Adrenal gland (tissue), 9 donors: ENCODE measurements at regions not wholly inside any gene's neighbourhood (a gene's known extent, or its start where the extent isn't known, plus 50 kb on each side); places are given as distances from the start of the nearest gene placed in this dataset.

Source experiments
- DNase-seq, 7 donors: peaks; one replicate each; pipeline ENCODE4 v3.0.0-alpha.2; 2019 to 2020
- H3K27ac ChIP-seq, 5 donors: fragments of 200-600 bp; sonication (generic) in 4 of 5; 1 replicate in 3 of 5; 2 replicates in 2 of 5; pipeline versions ENCODE4 v1.5.1 to v1.8.0; 2016 to 2020; ENCODE audit warnings: mild to moderate bottlenecking in 1 of 5
- H3K27me3 ChIP-seq: fragments of 200-600 bp; 2 replicates; pipeline ENCODE4 v1.8.0; 2021
- H3K36me3 ChIP-seq, 2 donors: fragments of 200-600 bp; replicated peaks in 1 of 2; 1 replicate in 1 of 2; 2 replicates in 1 of 2; pipeline versions ENCODE4 v1.5.1 to v1.8.0; 2018 to 2022
- H3K4me1 ChIP-seq, 2 donors: fragments of 200-600 bp; replicated peaks in 1 of 2; 1 replicate in 1 of 2; 2 replicates in 1 of 2; pipeline versions ENCODE4 v1.5.1 to v1.8.0; 2018 to 2021
- H3K4me3 ChIP-seq, 4 donors: fragments of 200-600 bp; sonication (generic) in 3 of 4; one replicate each; pipeline ENCODE4 v1.5.1; 2016 to 2018
- H3K9me3 ChIP-seq, 3 donors: fragments of 200-600 bp; sonication (generic) in 1 of 3; replicated peaks in 1 of 3; 1 replicate in 2 of 3; 2 replicates in 1 of 3; pipeline versions ENCODE4 v1.5.1 to v1.8.0; 2016 to 2021
- CTCF ChIP-seq, 6 experiments: fragments of 450-650 bp in 4 of 6; fragments of 200-600 bp in 2 of 6; sonication (generic) in 1 of 6; IDR thresholded peaks; 1 replicate in 5 of 6; 2 replicates in 1 of 6; pipeline versions ENCODE4 v1.5.1 to v1.8.0; 2016 to 2021; ENCODE audit warnings: antibody characterized with exemption in 6 of 6, mild to moderate bottlenecking in 2 of 6, moderate library complexity in 1 of 6
- POLR2A ChIP-seq, 2 donors: fragments of 450-650 bp; IDR thresholded peaks; one replicate each; pipeline ENCODE4 v1.6.1; 2017; ENCODE audit warnings: antibody characterized with exemption in 2 of 2, mild to moderate bottlenecking in 2 of 2, moderate library complexity in 1 of 2
- WGBS, 4 donors: extraction: QIAGEN DNeasy Blood & Tissue Kit in 2 of 4; methylation state at CpG; one replicate each; pipeline versions ENCODE4 v1.1.5 to v1.1.7; 2013 to 2017; 5-methylcytosine and 5-hydroxymethylcytosine counted together
- intact Hi-C, 2 donors: fragments of 100-400 bp; cut with DNase I; formaldehyde crosslinking; loops; one replicate each; pipeline versions ENCODE4 v1.14.1 to v1.15.0; 2022 to 2023
- donor health status: healthy with polysubstance abuse.
- donor health status: Bipolar disorder and iron deficiency.
- donor health status: DM: yes; HTN: yes; CAD: no.
- donor health status: DM: no; HTN: no; CAD: no.
- donor health status: DM: no; HTN: no; CAD: no.

GRCh38 chr10:129388435-129388834 lies 78.6 kb upstream of the MGMT start:
- intact Hi-C loops = no loop called here
- no peak for DNase-seq
- no peak overlapping the region for H3K4me3 ChIP-seq
- H3K36me3 ChIP-seq = no peaks in the 10 kb centered on the region
- no peaks in the 10 kb centered on the region for H3K4me1 ChIP-seq
- peaks cover 5% of the 10 kb centered on the region for H3K27me3 ChIP-seq
- no peak overlapping the region for H3K27ac ChIP-seq
- H3K9me3 ChIP-seq = no peaks in the 10 kb centered on the region
- TF ChIP-seq POLR2A (IDR thresholded peaks at IDR 0.05) (no peak), CTCF (IDR thresholded peaks at IDR 0.05) (no peak)
- WGBS, 4 donors = 79 to 93% (median 85%) methylated on average over 7 of the region's 7 CpGs

- Histone ChIP-seq H3K27ac (no peak overlapping the region), H3K4me1 (no peaks in the 10 kb centered on the region), H3K27me3 (peaks cover 10% of the 10 kb centered on the region), H3K36me3 (no peaks in the 10 kb centered on the region), H3K9me3 (no peaks in the 10 kb centered on the region), H3K4me3 (no peak overlapping the region)
- TF ChIP-seq CTCF (IDR thresholded peaks at IDR 0.05) = no peak
- no peak for TF ChIP-seq POLR2A (IDR thresholded peaks at IDR 0.05)
- no peak for DNase-seq
- intact Hi-C loops = no loop called here
- 70 to 89% (median 77%) methylated on average over 6 of the region's 6 CpGs for WGBS, 4 donors
Measured at GRCh38 chr10:129389194-129389593, 77.8 kb upstream of the MGMT start.

GRCh38 chr10:129390147-129390546 lies 76.9 kb upstream of the MGMT start:
- Histone ChIP-seq H3K9me3 (no peaks in the 10 kb centered on the region), H3K4me3 (no peak overlapping the region), H3K4me1 (no peaks in the 10 kb centered on the region), H3K27ac (no peak overlapping the region), H3K36me3 (no peaks in the 10 kb centered on the region), H3K27me3 (peaks cover 10% of the 10 kb centered on the region)
- TF ChIP-seq POLR2A (IDR thresholded peaks at IDR 0.05) = no peak
- TF ChIP-seq CTCF (IDR thresholded peaks at IDR 0.05) = no peak
- intact Hi-C loops = no loop called here
- WGBS, 4 donors = 87 to 91% (median 90%) methylated on average over 1 of the region's 1 CpG
- DNase-seq = no peak

GRCh38 chr10:129390726-129391125 lies 76.3 kb upstream of the MGMT start:
- no peaks in the 10 kb centered on the region for H3K36me3 ChIP-seq
- H3K27ac ChIP-seq = no peak overlapping the region
- intact Hi-C loops = no loop called here
- TF ChIP-seq POLR2A (IDR thresholded peaks at IDR 0.05) (no peak), CTCF (IDR thresholded peaks at IDR 0.05) (no peak)
- no peaks in the 10 kb centered on the region for H3K9me3 ChIP-seq
- peaks cover 10% of the 10 kb centered on the region for H3K27me3 ChIP-seq
- no peak overlapping the region for H3K4me3 ChIP-seq
- 83 to 87% (median 86%) methylated on average over 8 of the region's 8 CpGs for WGBS, 4 donors
- no peak for DNase-seq
- no peaks in the 10 kb centered on the region for H3K4me1 ChIP-seq
